ENCODE measurements at regions not wholly inside any gene's neighbourhood (a gene's known extent, or its start where the extent isn't known, plus 50 kb on each side); places are given as distances from the start of the nearest gene placed in this dataset.
A peak's percentile ranks its signal among the peaks of the same experiment; 100 is the strongest.

- H3K27ac ChIP-seq, result no peak overlapping the region
- H3K9me3 ChIP-seq, result peaks cover 0 to 5% (median 0%) of the 10 kb centered on the region in 4 donors
- DNase-seq, result no peak
- no peak overlapping the region for H3K4me3 ChIP-seq
- H3K27me3 ChIP-seq, result no peaks in the 10 kb centered on the region
- H3K4me1 ChIP-seq, result no peaks in the 10 kb centered on the region
- TF ChIP-seq, protein P1, sequence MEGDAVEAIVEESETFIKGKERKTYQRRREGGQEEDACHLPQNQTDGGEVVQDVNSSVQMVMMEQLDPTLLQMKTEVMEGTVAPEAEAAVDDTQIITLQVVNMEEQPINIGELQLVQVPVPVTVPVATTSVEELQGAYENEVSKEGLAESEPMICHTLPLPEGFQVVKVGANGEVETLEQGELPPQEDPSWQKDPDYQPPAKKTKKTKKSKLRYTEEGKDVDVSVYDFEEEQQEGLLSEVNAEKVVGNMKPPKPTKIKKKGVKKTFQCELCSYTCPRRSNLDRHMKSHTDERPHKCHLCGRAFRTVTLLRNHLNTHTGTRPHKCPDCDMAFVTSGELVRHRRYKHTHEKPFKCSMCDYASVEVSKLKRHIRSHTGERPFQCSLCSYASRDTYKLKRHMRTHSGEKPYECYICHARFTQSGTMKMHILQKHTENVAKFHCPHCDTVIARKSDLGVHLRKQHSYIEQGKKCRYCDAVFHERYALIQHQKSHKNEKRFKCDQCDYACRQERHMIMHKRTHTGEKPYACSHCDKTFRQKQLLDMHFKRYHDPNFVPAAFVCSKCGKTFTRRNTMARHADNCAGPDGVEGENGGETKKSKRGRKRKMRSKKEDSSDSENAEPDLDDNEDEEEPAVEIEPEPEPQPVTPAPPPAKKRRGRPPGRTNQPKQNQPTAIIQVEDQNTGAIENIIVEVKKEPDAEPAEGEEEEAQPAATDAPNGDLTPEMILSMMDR (IDR thresholded peaks at IDR 0.05), result no peak
- TF ChIP-seq POLR2A (IDR thresholded peaks at IDR 0.05), result no peak
- no peaks in the 10 kb centered on the region for H3K36me3 ChIP-seq
Observed at GRCh38 chr12:38155526-38156496, 160.8 kb upstream of the ALG10B start.

DNA sequence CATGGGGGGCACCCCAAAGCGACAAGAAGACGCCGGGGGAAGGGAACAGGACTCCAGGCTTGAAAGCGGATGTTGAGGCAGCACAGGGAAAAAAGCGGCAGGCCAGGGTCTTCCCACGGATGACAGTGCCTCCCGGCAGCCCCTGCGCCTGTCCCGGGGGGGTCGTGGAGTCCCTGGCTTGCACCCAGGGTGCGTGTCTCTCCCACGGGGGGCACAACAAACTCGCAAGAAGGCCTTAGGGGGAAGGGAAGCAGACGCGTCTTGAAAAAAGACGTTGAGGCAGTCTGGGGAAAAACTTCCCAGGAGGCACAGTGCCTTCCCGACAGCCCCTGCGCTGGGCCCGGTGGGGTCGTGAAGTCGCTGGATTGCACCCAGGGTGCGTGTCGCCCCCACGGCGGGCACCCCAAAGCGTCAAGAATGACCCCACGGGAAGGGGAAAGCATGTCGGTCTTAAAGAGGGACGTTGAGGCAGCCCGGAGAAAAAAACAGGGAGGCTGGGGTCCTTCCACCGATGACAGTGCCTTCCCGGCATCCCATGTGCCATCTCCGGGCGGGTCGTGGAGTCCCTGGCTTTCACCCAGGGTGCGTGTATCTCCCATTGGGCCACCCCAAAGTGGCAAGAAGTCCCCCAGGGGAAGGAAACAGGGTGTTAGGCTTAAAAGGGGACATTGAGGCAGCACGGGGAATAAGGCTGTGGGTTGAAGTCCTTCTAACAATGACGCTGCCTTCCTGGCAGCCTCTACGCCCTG, 159.9 kb upstream of the ALG10B start:
- Histone ChIP-seq H3K36me3 (no peaks in the 10 kb centered on the region), H3K27ac (no peak overlapping the region), H3K9me3 (peaks cover 0 to 5% (median 0%) of the 10 kb centered on the region in 4 donors), H3K27me3 (no peaks in the 10 kb centered on the region), H3K4me1 (no peaks in the 10 kb centered on the region), H3K4me3 (no peak overlapping the region)
- DNase-seq, result no peak
- TF ChIP-seq, protein P1 (IDR thresholded peaks at IDR 0.05), result no peak
- no peak for TF ChIP-seq POLR2A (IDR thresholded peaks at IDR 0.05)

GRCh38 chr12:38157274-38157932, 159.2 kb upstream of the ALG10B start:
- peak in 1 of 3 donors; percentile 43 for DNase-seq
- Histone ChIP-seq H3K4me3 (no peak overlapping the region), H3K36me3 (no peaks in the 10 kb centered on the region), H3K9me3 (no peaks in the 10 kb centered on the region), H3K27ac (no peak overlapping the region), H3K27me3 (no peaks in the 10 kb centered on the region), H3K4me1 (no peaks in the 10 kb centered on the region)
- no peak for TF ChIP-seq POLR2A (IDR thresholded peaks at IDR 0.05)
- TF ChIP-seq, protein P1 (IDR thresholded peaks at IDR 0.05), result no peak

GRCh38 chr12:38157933-38158401, 158.6 kb upstream of the ALG10B start:
- Histone ChIP-seq H3K4me3 (no peak overlapping the region), H3K9me3 (no peaks in the 10 kb centered on the region), H3K27ac (no peak overlapping the region), H3K4me1 (no peaks in the 10 kb centered on the region), H3K36me3 (no peaks in the 10 kb centered on the region), H3K27me3 (no peaks in the 10 kb centered on the region)
- no peak for TF ChIP-seq POLR2A (IDR thresholded peaks at IDR 0.05)
- TF ChIP-seq, protein P1 (IDR thresholded peaks at IDR 0.05), result no peak
- peak in 1 of 3 donors; percentile 45 for DNase-seq

DNA sequence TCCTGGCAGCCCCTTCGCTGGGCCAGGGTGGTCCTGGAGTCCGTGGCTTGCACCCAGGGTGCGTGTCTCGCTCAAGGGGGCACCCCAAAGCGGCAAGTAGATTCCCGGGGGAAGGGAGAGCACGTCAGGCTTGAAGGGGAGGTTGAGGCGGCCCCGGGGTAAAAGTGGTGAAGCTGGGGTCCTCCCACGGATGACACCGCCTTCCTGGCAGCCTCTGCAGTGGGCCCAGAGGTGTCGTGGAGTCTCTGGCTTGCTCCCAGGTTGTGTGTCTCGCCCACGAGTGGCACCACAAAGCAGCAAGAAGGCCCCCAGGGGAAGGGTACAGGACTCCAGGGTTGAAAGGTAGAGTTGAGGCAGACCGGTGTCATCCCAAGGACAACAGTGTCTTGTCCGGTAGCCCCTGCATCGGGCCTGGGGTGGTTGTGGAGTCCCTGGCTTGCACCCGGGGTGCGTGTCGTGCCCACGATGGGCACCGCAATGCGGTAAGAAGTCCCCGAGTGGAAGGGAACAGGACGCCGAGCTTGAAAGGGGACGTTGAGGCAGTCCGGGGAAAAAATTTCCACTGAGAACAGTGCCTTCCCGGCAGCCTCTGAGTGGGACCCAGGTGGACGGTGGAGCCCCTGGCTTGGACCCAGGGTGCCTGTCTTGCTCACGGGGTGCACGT, 158.0 kb upstream of the ALG10B start:
- no peak for TF ChIP-seq POLR2A (IDR thresholded peaks at IDR 0.05)
- TF ChIP-seq, protein P1 (IDR thresholded peaks at IDR 0.05), result no peak
- Histone ChIP-seq H3K27ac (no peak overlapping the region), H3K36me3 (no peaks in the 10 kb centered on the region), H3K9me3 (peaks cover 0 to 1% (median 0%) of the 10 kb centered on the region in 4 donors), H3K27me3 (no peaks in the 10 kb centered on the region), H3K4me1 (no peaks in the 10 kb centered on the region), H3K4me3 (no peak overlapping the region)
- DNase-seq, result no peak

Measured in Peyer's patch (tissue), 4 donors.